Neural progenitor cell (in vitro differentiated cells): ENCODE measurements at regions not wholly inside any gene's neighbourhood (a gene's known extent, or its start where the extent isn't known, plus 50 kb on each side); places are given as distances from the start of the nearest gene placed in this dataset.
"Not testable (repeated sequence)": the region's sequence is repeated elsewhere in the genome, so short reads cannot be mapped to it uniquely, and the experiment has no call there.

Experiments
- EZH2 ChIP-seq: fragments of 200-600 bp; sonication (generic); IDR thresholded peaks from 2 replicates; pipeline ENCODE4 v1.6.1; 2017; ENCODE audit warnings: antibody characterized with exemption, mild to moderate bottlenecking, moderate library complexity
- TF ChIP-seq, protein P1 (sequence below): fragments of 200-600 bp; sonication (generic); IDR thresholded peaks from 2 replicates; pipeline ENCODE4 v1.5.1; 2017; ENCODE audit warnings: antibody characterized with exemption, mild to moderate bottlenecking

DNA sequence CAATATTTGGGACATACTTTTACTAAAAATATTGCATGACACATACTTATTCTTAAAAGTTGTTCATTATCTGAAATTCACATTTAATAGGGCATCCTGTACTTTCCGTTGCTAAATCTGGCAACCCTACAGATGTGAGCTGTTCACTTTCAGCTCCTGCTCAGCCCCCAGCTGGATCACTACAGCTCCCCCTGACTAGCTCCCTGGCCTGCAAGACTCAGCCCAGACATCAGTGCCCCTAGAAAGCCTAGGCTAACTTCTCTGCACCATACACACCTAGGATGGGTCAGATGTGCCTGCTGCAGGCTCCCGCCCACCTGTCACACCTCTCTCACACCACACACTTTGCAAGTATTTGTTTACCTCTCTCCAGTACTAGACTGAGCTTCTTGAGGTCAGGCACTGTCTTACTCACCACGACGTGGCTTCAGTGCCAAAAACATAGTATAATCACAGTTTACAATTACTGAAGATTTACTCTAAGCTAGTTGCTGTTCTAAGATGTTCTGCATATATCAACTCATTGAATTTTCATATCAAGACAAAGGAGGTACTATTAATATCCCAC lies 55.9 kb upstream of the WIPF3 start:
- TF ChIP-seq, protein P1, sequence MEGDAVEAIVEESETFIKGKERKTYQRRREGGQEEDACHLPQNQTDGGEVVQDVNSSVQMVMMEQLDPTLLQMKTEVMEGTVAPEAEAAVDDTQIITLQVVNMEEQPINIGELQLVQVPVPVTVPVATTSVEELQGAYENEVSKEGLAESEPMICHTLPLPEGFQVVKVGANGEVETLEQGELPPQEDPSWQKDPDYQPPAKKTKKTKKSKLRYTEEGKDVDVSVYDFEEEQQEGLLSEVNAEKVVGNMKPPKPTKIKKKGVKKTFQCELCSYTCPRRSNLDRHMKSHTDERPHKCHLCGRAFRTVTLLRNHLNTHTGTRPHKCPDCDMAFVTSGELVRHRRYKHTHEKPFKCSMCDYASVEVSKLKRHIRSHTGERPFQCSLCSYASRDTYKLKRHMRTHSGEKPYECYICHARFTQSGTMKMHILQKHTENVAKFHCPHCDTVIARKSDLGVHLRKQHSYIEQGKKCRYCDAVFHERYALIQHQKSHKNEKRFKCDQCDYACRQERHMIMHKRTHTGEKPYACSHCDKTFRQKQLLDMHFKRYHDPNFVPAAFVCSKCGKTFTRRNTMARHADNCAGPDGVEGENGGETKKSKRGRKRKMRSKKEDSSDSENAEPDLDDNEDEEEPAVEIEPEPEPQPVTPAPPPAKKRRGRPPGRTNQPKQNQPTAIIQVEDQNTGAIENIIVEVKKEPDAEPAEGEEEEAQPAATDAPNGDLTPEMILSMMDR = not testable (repeated sequence)
- TF ChIP-seq EZH2 = not testable (repeated sequence)
